CD4-positive, CD25-positive, alpha-beta regulatory T cell (primary cell): ENCODE measurements at regions not wholly inside any gene's neighbourhood (a gene's known extent, or its start where the extent isn't known, plus 50 kb on each side); places are given as distances from the start of the nearest gene placed in this dataset.
"Not testable (repeated sequence)": the region's sequence is repeated elsewhere in the genome, so short reads cannot be mapped to it uniquely, and the experiment has no call there.

Source experiments
- ATAC-seq, 2 donors: fragments of 150-1000 bp; cut with Tn5 transposase; one replicate each; pipeline ENCODE4 v1.10.0; 2021; ENCODE audit warnings: low read depth in 2 of 2, moderate number of reproducible peaks in 2 of 2, moderate library complexity in 1 of 2
- DNase-seq, 3 donors: peaks; one replicate each; pipeline versions ENCODE4 v3.0.0 to v3.0.0-alpha.2; 2012 to 2022; ENCODE audit warnings: mixed read lengths in 1 of 3
- H3K27ac ChIP-seq: one replicate; pipeline ENCODE4 v1.7.0; 2013; ENCODE audit warnings: mild to moderate bottlenecking, low read length; ENCODE audit not compliant: insufficient read depth, poor library complexity, severe bottlenecking
- H3K27me3 ChIP-seq: one replicate; pipeline ENCODE4 v1.7.0; 2013; ENCODE audit warnings: low read length; ENCODE audit not compliant: control insufficient read depth, insufficient read depth
- H3K36me3 ChIP-seq: one replicate; pipeline ENCODE4 v1.7.0; 2013; ENCODE audit warnings: mild to moderate bottlenecking, low read length, moderate library complexity; ENCODE audit not compliant: control insufficient read depth, insufficient read depth
- H3K4me1 ChIP-seq: 2 replicates; pipeline ENCODE4 v1.7.0; 2013; ENCODE audit warnings: mild to moderate bottlenecking, low read length; ENCODE audit not compliant: insufficient read depth, control insufficient read depth, poor library complexity, severe bottlenecking
- H3K4me3 ChIP-seq: one replicate; pipeline ENCODE4 v1.7.0; 2013; ENCODE audit warnings: low read depth, mild to moderate bottlenecking, low read length, moderate library complexity
- H3K9me3 ChIP-seq, 2 experiments: 1 replicate in 1 of 2; 2 replicates in 1 of 2; pipeline ENCODE4 v1.7.0; 2013; ENCODE audit warnings: low read length in 2 of 2, mild to moderate bottlenecking in 1 of 2, moderate library complexity in 1 of 2; ENCODE audit not compliant: control insufficient read depth in 2 of 2
- H3K27ac Mint-ChIP-seq, 3 donors: one replicate each; pipeline ENCODE4 v1.8.0; 2020 to 2022; ENCODE audit warnings: mild to moderate bottlenecking in 3 of 3, mixed read lengths in 3 of 3, moderate library complexity in 2 of 3
- H3K27me3 Mint-ChIP-seq: one replicate; pipeline ENCODE4 v1.8.0; 2022; ENCODE audit warnings: mild to moderate bottlenecking, mixed read lengths
- H3K36me3 Mint-ChIP-seq: one replicate; pipeline ENCODE4 v1.8.0; 2020; ENCODE audit warnings: mixed read lengths
- H3K4me1 Mint-ChIP-seq, 4 donors: one replicate each; pipeline ENCODE4 v1.8.0; 2020 to 2022; ENCODE audit warnings: mixed read lengths in 4 of 4, mild to moderate bottlenecking in 1 of 4
- H3K4me3 Mint-ChIP-seq, 4 donors: one replicate each; pipeline ENCODE4 v1.8.0; 2020 to 2022; ENCODE audit warnings: mild to moderate bottlenecking in 4 of 4, mixed read lengths in 4 of 4, moderate library complexity in 3 of 4
- H3K9me3 Mint-ChIP-seq, 7 donors: one replicate each; pipeline ENCODE4 v1.8.0; 2020 to 2022; ENCODE audit warnings: mixed read lengths in 7 of 7, mild to moderate bottlenecking in 3 of 7, moderate library complexity in 2 of 7

DNA sequence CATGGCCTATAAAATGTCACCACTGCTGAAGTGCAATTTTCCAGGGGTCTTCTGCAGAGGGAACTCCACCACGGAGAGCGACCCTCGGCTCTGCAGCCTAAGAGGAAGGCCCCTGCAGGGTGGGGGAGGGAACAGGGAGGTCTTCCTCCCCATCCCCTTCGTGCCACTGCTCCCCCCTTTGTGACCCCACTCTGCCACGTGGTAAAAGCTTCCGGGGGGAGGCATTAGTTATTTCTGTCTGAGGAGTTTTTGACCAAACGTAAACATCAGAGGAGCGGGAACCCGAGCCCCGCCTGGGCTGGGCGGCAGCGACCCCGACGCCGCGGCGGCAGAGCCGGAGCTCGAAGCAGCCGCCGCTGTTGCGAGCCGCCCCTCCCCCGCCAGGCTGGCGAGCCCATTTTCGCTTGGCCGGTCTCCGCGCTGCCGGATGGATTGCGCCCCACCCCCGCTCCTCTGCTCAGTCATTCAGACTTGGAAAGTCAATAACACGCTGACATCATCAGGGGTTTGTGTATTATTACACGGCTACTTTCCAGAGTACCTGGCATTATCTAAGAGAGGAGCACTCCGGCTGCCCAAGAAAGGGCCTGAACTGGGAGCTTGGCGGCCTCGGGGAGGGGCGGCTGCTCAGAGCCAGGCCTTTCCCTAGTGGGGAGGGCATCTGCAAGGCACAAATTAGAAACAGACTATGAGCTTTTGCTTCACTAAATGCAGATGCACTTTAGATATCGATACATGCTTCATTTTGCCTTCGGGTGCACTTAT, 162.5 kb upstream of the TBL1XR1 start:
- Mint-ChIP-seq H3K4me1 (peaks cover 26 to 60% (median 49%) of the 10 kb centered on the region in 4 donors), H3K27me3 (peaks cover 27% of the 10 kb centered on the region), H3K4me3 (peak overlapping the region; percentile 93 to 97 (median 95)), H3K27ac (peak overlapping the region; percentile 98 to 99 (median 99)), H3K36me3 (no peaks in the 10 kb centered on the region), H3K9me3 (peaks cover 0 to 3% (median 0%) of the 10 kb centered on the region in 7 donors)
- DNase-seq (peak; percentile 86 to 97 (median 95)), ATAC-seq (peak; percentile 91 to 92)
- peaks cover 49% of the 10 kb centered on the region for H3K4me1 ChIP-seq
- peak overlapping the region; percentile 98 for H3K27ac ChIP-seq
- H3K27me3 ChIP-seq: no peaks in the 10 kb centered on the region
- no peaks in the 10 kb centered on the region for H3K36me3 ChIP-seq
- no peaks in the 10 kb centered on the region for H3K9me3 ChIP-seq
- H3K4me3 ChIP-seq: peak overlapping the region; percentile 88

DNA sequence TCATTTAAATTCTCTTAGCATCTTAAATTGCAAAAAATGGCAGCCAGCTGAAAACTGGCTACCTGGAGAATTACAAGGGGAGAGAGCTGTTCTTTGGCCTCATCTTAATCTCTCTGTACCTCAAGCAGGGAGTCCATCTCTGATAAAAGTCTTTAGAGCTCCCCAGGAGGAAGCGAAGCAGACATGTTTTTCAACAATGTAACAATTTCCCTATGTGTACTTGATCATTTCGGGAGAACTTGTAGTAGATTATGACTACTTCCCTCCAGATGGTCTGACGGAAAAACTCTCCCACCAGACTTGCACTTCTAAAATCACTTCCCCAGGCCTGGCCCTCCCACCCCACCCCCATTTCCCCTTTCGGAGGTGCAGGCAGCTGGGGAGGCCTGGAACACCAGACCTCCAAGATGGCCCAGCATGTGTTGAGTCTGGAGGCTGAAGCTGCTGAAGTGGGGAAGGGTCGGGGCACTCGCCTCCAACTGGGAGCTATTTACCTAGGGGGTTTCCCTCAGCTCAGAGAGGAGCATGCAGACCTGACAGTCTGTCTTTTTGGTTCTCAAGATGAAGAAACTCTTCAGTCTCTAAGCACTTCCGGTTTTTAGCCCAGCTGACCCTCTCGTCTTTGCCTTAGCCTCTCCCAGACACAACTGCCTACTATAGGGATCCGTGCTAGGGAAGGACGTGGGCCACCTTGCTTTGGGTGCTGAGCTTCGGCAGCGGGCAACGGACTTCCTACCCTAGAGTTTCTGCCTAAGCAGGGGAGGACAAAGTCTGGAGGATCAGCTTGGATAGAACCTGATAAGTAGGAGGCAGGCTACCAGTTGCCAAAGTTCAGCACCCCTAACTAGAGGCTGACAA, 164.0 kb upstream of the TBL1XR1 start:
- no peaks in the 10 kb centered on the region for H3K9me3 ChIP-seq
- H3K27ac ChIP-seq: peak overlapping the region; percentile 98
- H3K27me3 ChIP-seq: no peaks in the 10 kb centered on the region
- peak overlapping the region; percentile 98 to 99 (median 99) for H3K27ac Mint-ChIP-seq
- H3K4me3 Mint-ChIP-seq: peak overlapping the region; percentile 93 to 97 (median 95)
- H3K36me3 Mint-ChIP-seq: no peaks in the 10 kb centered on the region
- H3K36me3 ChIP-seq: no peaks in the 10 kb centered on the region
- DNase-seq: peak in 1 of 3 donors; percentile 19
- peaks cover 0 to 2% (median 0%) of the 10 kb centered on the region in 7 donors for H3K9me3 Mint-ChIP-seq
- H3K4me3 ChIP-seq: peak overlapping the region; percentile 88
- H3K4me1 ChIP-seq: peaks cover 49% of the 10 kb centered on the region
- peaks cover 22 to 56% (median 44%) of the 10 kb centered on the region in 4 donors for H3K4me1 Mint-ChIP-seq
- H3K27me3 Mint-ChIP-seq: peaks cover 27% of the 10 kb centered on the region
- no peak for ATAC-seq

- H3K4me1 ChIP-seq: peaks cover 43% of the 10 kb centered on the region
- Mint-ChIP-seq H3K4me3 (peak overlapping the region in 1 of 4 donors; percentile 70), H3K27ac (peak overlapping the region in 1 of 3 donors; percentile 52), H3K9me3 (peaks cover 0 to 2% (median 0%) of the 10 kb centered on the region in 7 donors), H3K36me3 (no peaks in the 10 kb centered on the region), H3K27me3 (peaks cover 27% of the 10 kb centered on the region), H3K4me1 (peaks cover 25 to 48% (median 35%) of the 10 kb centered on the region in 4 donors)
- no peaks in the 10 kb centered on the region for H3K27me3 ChIP-seq
- no peak overlapping the region for H3K27ac ChIP-seq
- H3K36me3 ChIP-seq: no peaks in the 10 kb centered on the region
- DNase-seq (no peak), ATAC-seq (no peak)
- H3K9me3 ChIP-seq: no peaks in the 10 kb centered on the region
- H3K4me3 ChIP-seq: no peak overlapping the region
Measured at GRCh38 chr3:177362626-177363025, 165.3 kb upstream of the TBL1XR1 start.

DNA sequence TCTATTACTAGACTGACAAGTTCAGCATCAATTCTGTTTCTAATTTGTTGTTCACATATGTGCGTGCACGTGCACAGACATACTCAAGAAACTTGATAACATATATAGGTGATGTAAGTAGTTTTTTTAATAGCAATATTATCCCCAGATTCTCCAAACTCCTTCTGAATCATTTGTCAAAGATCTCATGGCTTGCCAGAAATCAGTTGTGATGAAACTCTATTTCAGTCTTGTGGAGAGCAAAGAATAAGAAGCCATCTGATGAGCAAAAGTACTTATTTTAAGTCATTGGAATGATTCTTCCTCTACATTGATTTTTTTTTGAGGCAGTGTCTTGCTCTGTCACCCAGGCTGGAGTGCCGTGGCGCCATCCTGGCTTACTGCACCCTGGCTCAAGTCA, 167.0 kb upstream of the TBL1XR1 start:
- H3K4me3 Mint-ChIP-seq: peak overlapping the region in 1 of 4 donors; percentile 39
- peaks cover 12 to 31% (median 22%) of the 10 kb centered on the region in 4 donors for H3K4me1 Mint-ChIP-seq
- H3K27ac Mint-ChIP-seq: peak overlapping the region in 1 of 3 donors; percentile 2
- H3K9me3 Mint-ChIP-seq: peaks cover 0 to 2% (median 0%) of the 10 kb centered on the region in 7 donors
- Histone ChIP-seq H3K27ac (no peak overlapping the region), H3K9me3 (no peaks in the 10 kb centered on the region), H3K4me1 (peaks cover 28% of the 10 kb centered on the region), H3K27me3 (no peaks in the 10 kb centered on the region), H3K36me3 (no peaks in the 10 kb centered on the region), H3K4me3 (no peak overlapping the region)
- ATAC-seq (no peak), DNase-seq (no peak)
- peaks cover 18% of the 10 kb centered on the region for H3K27me3 Mint-ChIP-seq
- H3K36me3 Mint-ChIP-seq: no peaks in the 10 kb centered on the region

DNA sequence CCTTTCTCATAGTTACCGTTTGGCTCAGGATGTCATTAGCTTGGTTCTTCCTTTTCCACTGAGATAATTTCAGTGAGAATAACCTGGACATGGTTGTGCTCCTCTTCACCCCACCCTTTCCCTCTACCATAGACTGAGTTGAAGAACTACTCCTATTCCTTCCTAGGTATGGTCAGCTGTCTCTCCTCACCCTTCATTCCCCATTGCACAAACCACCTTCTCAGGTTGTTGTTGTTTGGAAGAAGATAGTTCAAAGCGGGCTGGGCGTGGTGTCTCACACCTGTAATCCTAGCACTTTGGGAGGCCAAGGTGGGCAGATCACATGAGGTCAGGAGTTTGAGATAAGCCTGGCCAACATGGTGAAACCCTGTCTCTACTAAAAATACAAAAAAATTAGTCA, 168.0 kb upstream of the TBL1XR1 start:
- H3K9me3 ChIP-seq, H3K36me3 ChIP-seq, H3K27ac ChIP-seq, ATAC-seq, H3K4me3 ChIP-seq, H3K36me3 Mint-ChIP-seq, H3K27me3 ChIP-seq, H3K27ac Mint-ChIP-seq, H3K27me3 Mint-ChIP-seq, H3K9me3 Mint-ChIP-seq, DNase-seq: not testable (repeated sequence)
- peaks cover 17% of the 10 kb centered on the region for H3K4me1 ChIP-seq
- H3K4me3 Mint-ChIP-seq: peak overlapping the region in 1 of 4 donors; percentile 61
- peaks cover 12 to 23% (median 18%) of the 10 kb centered on the region in 4 donors for H3K4me1 Mint-ChIP-seq

DNA sequence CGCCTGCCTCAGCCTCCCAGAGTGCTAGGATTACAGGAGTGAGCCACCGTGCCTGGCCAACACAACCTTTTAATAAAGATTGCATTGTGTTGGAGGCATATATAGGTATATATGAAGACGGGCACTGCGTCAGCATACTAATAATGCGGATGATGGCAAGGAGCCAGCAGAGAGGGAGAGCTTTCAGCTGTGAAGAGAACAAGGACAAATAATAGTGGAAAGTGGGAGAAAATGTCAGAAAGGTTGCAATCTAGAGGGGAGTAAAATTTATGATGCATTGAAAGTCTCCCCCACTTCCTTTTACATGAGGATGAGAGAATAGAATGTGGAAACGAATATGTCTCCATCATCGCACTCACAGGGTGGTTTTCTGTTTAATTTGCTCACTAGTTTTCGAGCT, 170.5 kb upstream of the TBL1XR1 start:
- H3K36me3 ChIP-seq: no peaks in the 10 kb centered on the region
- H3K4me1 ChIP-seq: no peaks in the 10 kb centered on the region
- H3K27me3 Mint-ChIP-seq: no peaks in the 10 kb centered on the region
- H3K4me1 Mint-ChIP-seq: peaks cover 4 to 8% (median 6%) of the 10 kb centered on the region in 4 donors
- H3K4me3 Mint-ChIP-seq: no peak overlapping the region
- H3K27me3 ChIP-seq: no peaks in the 10 kb centered on the region
- no peak overlapping the region for H3K27ac Mint-ChIP-seq
- no peaks in the 10 kb centered on the region for H3K9me3 ChIP-seq
- no peak overlapping the region for H3K4me3 ChIP-seq
- no peak for DNase-seq
- no peaks in the 10 kb centered on the region for H3K9me3 Mint-ChIP-seq
- no peak overlapping the region for H3K27ac ChIP-seq
- no peaks in the 10 kb centered on the region for H3K36me3 Mint-ChIP-seq
- ATAC-seq: no peak

DNA sequence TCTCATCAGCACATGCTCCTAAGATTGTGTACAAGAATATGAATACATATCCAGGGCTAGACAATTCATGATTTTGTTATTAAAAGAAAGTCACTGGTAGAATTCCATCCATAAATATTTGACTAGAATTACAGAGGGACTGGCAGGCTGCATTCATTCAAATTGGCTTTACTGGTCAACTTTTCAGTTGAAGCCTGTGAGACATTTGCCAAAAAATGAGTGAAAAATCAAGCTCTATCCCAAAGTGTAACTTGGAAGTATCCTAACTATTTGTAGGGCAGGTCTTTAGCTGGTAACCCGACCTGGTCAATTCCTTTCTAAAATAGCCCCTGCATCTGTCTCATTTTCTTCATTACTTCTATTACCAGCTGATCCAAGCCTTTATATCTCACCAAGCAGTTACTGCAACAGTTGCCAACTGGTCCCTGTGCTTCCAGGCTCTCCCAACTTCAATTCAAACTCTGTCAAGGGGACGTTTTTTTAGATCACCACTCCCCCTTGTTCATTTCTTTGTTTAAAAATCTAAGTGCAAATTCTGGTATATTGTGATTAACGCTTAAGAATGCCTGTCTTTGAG, 173.1 kb upstream of the TBL1XR1 start:
- Histone ChIP-seq H3K27me3 (no peaks in the 10 kb centered on the region), H3K27ac (no peak overlapping the region), H3K9me3 (no peaks in the 10 kb centered on the region), H3K4me1 (no peaks in the 10 kb centered on the region), H3K36me3 (no peaks in the 10 kb centered on the region), H3K4me3 (no peak overlapping the region)
- no peaks in the 10 kb centered on the region for H3K27me3 Mint-ChIP-seq
- ATAC-seq (no peak), DNase-seq (no peak)
- H3K4me1 Mint-ChIP-seq: peaks cover 0 to 11% (median 5%) of the 10 kb centered on the region in 4 donors
- peaks cover 0 to under 1% (median 0%) of the 10 kb centered on the region in 7 donors for H3K9me3 Mint-ChIP-seq
- no peaks in the 10 kb centered on the region for H3K36me3 Mint-ChIP-seq
- no peak overlapping the region for H3K4me3 Mint-ChIP-seq
- peak overlapping the region in 1 of 3 donors; percentile 82 for H3K27ac Mint-ChIP-seq
